Keratinocyte (primary cell): ENCODE measurements at regions not wholly inside any gene's neighbourhood (a gene's known extent, or its start where the extent isn't known, plus 50 kb on each side); places are given as distances from the start of the nearest gene placed in this dataset.
"Not testable (repeated sequence)": the region's sequence is repeated elsewhere in the genome, so short reads cannot be mapped to it uniquely, and the experiment has no call there.

Source experiments
- CTCF ChIP-seq, 3 experiments: IDR thresholded peaks in 1 of 3; conservative IDR thresholded peaks in 1 of 3; optimal IDR thresholded peaks in 1 of 3; 2 replicates in 2 of 3; 3 replicates in 1 of 3; pipeline versions ENCODE3 to v1.5.1; 2011; ENCODE audit warnings: low read length in 3 of 3, mild to moderate bottlenecking in 3 of 3, moderate library complexity in 2 of 3, control low read depth in 1 of 3, inconsistent platforms in 1 of 3; ENCODE audit not compliant: insufficient read depth in 2 of 3; ENCODE audit errors: extremely low read depth in 1 of 3
- EZH2 ChIP-seq: IDR thresholded peaks from one replicate; pipeline ENCODE4 v1.6.1; 2012; ENCODE audit warnings: inconsistent platforms, mild to moderate bottlenecking, low read length, moderate library complexity

- TF ChIP-seq CTCF (optimal IDR thresholded peaks at IDR 0.05 in 1 of 3, IDR thresholded peaks at IDR 0.05 in 1 of 3, conservative IDR thresholded peaks at IDR 0.05 in 1 of 3; ENCODE audit: extremely low read depth in 1 of 3, insufficient read depth in 2 of 3, low read length in 3 of 3); EZH2: not testable (repeated sequence)
Observed at GRCh38 chr6:122280105-122281021, 119.1 kb upstream of the HSF2 start.
